ENCODE measurements at regions not wholly inside any gene's neighbourhood (a gene's known extent, or its start where the extent isn't known, plus 50 kb on each side); places are given as distances from the start of the nearest gene placed in this dataset.

DNA sequence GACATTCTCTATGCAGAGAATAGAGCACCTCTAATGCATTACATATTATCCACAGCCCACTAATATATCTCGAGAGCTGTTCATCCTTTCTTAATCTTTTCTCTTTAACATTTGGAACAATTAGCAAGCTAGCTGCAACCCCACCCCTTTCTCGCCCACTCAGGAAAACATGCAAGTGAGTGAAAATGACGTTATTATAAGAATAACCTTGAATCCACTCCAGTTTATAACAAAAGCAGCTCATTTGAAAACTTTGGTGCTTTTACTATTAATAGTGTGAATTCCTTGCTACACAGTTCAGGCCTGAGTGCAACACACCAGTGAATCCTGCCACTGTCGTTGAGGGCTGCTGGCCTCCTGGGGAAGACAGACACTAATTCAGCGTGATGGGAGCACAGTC, 63.3 kb upstream of the BMAL1 start:
- TF ChIP-seq, protein P1, sequence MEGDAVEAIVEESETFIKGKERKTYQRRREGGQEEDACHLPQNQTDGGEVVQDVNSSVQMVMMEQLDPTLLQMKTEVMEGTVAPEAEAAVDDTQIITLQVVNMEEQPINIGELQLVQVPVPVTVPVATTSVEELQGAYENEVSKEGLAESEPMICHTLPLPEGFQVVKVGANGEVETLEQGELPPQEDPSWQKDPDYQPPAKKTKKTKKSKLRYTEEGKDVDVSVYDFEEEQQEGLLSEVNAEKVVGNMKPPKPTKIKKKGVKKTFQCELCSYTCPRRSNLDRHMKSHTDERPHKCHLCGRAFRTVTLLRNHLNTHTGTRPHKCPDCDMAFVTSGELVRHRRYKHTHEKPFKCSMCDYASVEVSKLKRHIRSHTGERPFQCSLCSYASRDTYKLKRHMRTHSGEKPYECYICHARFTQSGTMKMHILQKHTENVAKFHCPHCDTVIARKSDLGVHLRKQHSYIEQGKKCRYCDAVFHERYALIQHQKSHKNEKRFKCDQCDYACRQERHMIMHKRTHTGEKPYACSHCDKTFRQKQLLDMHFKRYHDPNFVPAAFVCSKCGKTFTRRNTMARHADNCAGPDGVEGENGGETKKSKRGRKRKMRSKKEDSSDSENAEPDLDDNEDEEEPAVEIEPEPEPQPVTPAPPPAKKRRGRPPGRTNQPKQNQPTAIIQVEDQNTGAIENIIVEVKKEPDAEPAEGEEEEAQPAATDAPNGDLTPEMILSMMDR (IDR thresholded peaks at IDR 0.05; ENCODE audit: low read depth, low read length) = no peak
- TF ChIP-seq POLR2A (IDR thresholded peaks at IDR 0.05; ENCODE audit: extremely low read depth, insufficient read length) = no peak
